NCI-H2196 treated with DMSO at 0.1 percent for 48 hours (cell line): ENCODE measurements at regions not wholly inside any gene's neighbourhood (a gene's known extent, or its start where the extent isn't known, plus 50 kb on each side); places are given as distances from the start of the nearest gene placed in this dataset.

ENCODE experiments used
- DNase-seq: peaks from one replicate; lab custom pipeline; 2025; ENCODE audit not compliant: unreplicated experiment; lab: John Stamatoyannopoulos, UW

DNA sequence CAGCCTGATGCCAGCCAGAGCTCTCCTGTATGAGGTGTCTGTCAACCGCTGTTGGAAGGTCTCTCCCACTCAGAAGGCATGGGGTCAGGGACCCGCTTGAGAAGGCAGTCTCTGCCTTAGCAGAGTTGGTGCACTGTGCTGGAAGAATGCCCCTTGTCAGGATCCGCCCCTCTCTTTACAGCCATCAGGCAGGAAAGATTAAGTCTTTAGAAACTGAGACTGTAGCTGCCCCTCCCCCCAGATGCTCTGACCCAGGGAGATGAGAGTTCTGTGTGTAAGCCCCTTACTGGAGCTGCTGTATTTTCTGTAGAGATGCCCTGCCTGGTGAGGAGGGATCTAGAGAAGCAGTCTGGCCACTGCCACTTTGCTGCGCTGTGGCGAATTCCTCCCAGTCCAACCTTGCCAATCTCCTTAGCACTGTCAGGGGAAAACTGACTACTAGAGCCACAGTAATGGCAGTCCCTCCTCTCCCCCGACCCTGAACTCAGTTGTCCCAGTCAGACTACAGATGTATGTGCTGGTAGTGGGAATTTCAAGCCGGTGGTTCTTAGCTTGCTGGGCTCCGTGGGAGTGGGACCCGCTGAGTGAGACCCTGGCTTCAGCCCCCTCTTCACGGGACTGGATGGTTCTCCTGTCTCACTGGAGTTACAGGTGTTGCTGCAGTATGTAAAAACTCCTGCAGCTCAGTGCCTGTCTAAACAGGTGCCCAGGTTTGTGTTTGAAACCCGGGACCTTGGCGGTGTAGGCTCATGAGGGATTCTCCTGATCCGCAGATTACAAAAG, 285.5 kb upstream of the ZWINT start:
- DNase-seq, result no peak

DNA sequence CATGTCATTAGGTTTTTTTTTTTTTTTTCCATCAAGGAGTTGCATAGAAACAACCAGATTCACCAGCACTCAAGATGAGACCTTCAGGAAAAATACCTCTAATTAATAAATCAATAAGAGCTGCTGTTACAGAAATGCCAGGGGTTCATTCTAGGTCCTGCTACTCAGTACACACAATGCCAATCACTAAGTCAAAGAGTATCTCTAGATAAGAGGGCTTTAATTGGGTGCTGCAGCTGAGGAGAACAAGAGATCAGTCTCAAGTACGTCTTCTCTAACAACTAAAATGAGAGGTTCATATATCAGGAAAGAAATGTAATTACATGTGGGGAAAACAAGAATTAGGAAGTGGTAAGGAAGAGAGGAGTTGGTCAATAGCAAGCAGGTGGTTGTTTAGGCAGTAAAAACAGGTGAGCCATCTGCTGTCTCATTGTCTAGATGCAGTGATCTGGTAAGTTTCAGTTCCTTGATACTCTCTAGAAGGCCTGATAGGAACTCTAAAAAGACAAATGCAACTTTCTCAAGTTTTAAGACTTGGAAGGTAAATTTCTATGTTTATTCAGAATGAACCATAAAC, 272.9 kb upstream of the ZWINT start:
- DNase-seq, result no peak

DNA sequence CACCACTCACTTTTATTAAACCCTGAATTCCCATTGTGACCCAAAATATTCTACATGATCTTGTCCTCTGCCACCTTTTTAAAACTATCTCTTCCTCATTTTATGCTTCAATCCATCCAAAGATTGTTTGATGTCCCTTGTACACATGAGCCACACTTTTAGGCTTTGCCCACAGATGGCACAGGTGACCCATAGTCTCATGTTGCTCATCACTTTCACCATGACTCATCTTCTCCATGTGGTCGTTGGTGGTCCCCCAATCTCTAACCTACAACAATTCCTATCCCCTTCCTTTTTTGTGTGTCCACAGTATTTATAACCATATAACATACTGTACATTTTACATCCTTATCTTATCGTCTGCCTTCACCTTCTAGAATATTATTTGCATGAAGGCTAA, 271.5 kb upstream of the ZWINT start:
- DNase-seq, result no peak

DNA sequence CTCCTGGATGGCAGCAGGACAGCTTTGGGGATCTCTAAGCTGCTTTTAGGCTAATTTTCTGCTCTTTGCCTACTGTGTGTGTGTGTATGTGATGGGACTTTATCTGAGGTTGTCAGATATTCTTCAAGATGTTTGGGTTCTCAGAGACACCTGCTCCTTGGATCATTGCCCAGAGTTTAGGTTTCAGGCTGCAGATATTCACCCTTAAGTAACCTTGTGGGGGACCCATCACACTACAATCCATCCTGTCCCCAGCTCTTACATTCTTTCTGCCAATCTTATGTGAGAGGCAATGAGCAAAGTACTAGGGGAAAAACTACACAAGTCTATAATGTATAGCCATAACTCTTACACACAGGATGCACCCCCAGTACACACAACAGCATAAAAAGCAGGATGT, 263.0 kb upstream of the ZWINT start:
- no peak for DNase-seq

DNA sequence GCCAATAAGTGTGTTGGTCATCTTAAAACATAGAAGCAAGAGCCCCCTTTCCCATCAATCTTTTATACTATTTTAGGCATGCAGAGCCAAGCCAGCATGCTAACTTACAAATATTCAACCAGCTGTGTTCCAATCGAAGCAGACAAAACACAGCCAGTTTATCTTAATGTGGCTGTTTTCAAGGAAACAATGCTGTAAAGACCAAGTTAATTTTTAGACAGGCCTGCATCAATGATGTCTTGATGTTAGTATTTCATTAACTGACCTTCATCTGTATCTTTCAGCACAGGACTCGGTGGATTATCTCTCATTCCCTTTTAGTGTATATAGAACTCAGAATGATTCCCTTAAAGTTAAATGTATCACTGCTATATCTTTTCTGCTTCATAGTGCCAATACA, 262.0 kb upstream of the ZWINT start:
- no peak for DNase-seq

DNA sequence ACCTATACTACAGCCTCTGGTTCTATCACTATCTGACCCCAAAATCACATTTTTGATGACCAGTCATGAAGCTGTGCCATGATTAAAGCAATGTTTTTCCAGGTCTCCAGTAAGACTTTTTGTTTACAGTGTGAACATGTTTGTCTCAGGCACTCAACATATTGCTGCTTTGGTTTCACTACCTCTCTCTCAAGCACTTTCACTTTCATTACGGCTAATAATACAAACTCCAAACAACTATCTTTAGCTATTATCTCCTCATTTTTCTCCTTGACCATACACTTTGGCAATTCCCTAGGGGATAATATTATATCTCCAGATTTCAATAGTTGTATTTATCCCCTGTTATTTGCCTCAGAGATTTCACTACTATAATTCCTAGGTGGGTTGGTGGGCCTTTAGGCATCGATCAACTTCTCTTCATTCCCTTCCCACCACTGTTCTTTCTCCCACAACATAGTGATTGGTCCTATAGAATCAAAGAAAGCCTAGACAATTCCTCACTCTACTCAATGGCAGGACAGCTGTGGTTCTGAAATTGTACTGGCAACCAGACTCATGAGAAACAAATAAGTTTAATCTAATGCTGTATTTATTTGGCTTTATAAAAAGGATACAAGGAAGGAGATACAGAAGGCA, 261.4 kb upstream of the ZWINT start:
- no peak for DNase-seq

DNA sequence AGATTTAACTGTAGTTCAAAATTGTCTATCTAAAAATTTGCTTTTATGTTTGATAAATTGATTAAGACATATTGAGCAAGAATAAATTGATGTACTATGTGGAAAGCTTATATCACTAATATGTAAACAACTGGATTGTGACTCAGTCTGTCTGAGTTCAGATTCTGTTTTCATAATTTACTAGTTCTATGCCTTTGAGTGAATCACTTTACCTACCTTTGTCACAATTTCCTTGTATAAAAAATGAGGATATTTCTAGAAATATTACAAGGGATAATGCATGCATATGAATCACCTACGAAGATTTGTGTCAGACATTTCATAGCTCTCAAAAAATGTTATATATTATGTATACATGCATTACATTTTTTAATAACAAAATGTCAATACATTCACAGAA, 245.1 kb upstream of the ZWINT start:
- DNase-seq, result no peak

DNA sequence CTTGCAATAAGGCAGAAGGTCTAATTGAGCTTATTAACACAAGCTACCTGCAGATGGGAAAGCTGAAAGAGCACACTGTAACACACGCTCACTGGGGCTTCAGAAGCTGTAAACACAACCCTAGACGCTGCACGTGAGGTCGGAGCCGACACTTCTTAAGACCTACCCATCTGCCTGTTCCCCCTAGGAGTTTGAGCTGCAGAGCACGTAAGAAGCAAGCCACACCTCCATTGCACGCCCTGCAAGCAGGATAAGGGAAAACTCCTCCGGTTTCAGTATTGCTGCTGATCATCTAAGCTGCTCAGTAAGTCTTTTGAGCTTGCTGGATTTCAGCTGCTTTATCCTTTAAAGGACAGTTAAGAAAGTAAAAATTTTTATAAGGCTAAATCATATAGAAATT, 244.0 kb upstream of the ZWINT start:
- no peak for DNase-seq

DNA sequence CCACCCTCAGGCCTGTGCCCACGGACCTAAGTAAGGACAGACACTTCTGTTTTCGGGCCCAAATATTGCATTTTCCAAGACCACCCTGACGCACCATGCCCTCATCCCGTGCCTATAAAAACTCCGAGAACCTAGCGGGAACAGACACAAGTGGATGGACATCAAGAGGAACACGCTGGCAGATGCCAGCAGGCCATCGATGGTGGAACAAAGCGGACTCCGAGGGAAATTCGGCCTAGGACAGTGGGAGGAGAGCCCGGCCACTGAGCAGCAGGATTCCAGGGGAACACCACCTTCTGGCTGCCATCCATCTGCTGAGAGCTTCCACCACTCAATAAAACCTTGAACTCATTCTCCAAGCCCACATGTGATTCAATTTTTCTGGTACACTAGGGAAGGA, 243.6 kb upstream of the ZWINT start:
- no peak for DNase-seq

DNA sequence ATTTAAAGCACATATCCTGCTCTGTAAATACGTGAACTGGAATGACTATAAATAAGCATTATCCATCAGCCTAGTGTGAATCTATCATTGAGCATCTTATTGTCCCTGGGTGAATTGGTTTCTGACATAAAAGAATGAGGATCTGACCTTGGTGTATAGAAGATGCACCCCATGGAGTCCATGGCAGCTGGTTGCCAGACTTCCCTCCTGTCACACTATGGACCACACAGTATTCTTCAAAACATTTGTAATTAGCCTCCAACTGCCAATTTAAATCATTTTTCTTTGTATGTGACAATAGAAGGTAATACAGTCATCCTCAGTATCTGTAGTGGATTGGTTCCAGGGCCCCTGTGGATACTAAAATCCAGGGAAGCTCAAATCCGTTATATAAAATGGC, 238.1 kb upstream of the ZWINT start:
- DNase-seq, result no peak

DNA sequence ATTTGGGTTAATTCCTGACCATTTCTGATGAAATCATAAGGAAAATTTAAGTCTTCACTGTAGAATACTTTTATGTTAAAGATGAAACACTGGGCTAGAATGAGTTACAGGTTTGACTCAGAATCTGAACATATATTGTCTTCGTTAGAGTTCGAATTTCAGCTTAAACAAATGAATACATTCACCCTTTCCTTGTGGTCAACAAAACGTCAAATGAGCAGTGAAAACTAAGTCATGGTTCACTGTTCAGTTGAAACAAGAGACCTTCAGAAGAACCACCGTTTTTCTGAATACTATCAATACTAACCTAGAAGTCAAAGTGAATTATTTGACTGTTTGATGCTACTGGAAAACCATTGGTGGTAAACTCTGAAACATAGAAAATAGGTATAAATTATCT, 235.2 kb upstream of the ZWINT start:
- DNase-seq, result no peak

DNA sequence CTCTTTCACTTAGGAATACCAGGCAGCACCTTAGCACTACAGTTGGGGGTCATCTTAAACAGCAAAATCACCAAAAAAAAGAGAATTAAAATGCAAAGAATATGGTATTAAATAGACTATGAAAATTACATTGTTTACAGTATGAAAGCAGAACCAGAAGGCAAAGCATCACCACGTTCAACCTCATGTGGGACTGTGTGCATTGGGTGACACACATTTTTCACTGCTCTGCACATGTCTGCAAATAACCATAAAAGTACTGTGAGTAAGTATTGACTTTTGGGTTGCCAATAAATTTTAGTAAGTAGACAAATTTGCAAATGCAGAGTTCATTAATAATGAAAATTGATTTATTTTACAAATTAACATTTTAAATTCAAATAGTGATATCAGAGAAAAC, 232.1 kb upstream of the ZWINT start:
- DNase-seq, result no peak

DNA sequence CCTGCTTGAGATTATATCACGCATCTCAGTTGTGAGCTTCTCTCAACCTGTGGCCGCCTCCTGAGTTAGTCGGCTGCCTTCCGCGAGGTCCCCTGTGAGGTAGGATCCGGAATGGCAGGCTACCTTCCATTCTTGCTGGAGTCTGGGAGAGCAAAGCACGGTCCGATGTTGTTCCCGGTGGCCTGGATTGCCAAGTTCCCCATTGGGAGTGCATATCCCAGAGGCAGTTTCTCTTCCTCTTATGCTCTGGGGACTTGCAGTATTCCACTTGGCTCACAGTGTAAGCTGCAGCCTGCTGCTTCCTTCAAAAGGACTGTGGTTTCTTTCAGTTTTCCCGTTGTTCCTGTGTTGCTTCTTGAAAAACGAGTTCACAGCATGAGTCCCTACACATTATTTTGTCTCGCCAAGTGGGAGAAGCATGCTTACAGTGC, 225.4 kb upstream of the ZWINT start:
- DNase-seq, result no peak

DNA sequence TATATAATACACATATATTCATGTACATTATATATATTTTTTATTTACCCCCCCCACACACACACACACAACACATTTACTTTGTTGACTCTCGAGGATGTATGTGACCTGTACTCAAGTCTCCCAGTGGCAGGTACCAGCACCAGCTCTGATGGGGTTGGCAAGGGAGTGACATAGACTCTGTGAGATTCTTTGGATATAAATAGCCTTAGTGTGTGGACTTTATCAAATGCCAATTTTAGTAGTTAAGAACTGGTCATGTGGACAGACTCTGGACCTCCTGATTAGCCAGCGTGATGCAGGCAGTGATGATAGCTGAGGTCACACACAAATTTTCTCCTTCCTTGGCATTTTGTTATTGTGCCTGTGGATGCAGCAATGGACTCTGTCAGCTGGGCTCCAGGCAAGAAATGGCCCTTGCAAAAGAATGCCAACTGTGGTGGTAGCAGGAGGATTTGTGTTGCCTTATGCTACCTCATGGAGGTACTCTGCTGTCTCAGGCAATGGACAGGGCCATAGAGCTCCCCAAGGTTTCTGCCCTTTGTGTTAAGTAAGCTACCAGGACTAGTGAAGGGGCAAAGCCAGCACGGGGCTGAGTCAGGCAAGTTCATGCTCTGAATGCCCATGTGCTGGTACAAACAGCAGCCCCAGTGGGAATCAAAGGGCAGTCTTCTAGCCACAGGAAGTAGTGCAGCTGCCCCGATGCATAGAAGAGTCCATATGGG, 224.6 kb upstream of the ZWINT start:
- DNase-seq, result no peak

DNA sequence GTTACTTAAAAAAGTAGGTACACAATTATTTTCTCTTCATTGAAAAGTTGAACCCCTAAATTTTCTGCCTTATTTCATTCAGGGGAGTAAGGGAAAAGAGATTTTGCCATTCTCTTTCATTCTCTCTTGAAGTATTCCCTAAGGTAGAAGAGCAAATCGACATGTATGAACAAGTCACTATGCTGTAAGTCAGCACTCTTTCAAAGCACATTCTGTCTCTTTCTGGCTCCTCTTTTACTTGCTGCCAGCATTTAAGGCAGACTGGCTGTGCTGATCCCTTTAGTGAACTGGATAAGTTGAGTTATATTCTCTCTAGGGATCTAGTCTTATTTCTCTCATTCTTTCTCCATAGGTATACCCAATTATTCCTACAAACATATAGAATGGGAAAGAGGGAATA, 222.3 kb upstream of the ZWINT start:
- DNase-seq, result no peak

DNA sequence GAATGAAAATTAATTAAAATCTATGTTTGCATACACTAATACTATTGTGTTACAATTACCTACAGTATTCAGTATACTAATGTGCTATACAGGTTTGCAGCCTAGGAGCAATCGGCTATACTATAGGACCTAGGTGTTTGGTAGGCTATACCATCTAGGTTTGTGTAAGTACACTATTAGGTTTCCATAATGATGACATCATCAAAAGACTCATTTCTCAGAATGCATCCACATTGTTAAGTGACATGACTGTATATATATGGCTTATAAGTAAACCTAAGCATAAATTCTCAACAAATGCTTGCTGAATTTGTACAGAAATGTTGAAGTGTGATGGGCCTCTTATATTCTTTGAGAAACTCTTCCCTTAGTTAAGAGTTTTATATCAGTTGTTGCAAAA, 206.5 kb upstream of the ZWINT start:
- DNase-seq, result no peak

DNA sequence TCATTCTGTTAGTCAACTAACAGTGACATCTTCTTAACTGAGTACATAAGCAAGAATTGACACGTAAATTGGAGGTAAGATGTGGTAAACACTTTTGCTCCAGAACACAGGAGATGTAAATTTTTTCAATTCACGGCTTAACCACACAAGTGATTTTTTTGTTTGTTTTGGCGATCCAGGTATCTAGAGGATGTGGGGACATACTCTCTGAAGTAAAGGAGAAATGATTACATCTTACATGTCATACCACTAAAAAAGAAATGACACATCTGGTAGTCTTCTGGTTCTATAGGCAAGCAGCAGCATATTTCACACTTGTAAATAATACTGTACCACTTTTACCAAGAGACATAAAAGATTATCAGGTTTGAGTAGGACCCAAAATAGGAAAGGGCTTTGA, 200.3 kb upstream of the ZWINT start:
- no peak for DNase-seq

DNA sequence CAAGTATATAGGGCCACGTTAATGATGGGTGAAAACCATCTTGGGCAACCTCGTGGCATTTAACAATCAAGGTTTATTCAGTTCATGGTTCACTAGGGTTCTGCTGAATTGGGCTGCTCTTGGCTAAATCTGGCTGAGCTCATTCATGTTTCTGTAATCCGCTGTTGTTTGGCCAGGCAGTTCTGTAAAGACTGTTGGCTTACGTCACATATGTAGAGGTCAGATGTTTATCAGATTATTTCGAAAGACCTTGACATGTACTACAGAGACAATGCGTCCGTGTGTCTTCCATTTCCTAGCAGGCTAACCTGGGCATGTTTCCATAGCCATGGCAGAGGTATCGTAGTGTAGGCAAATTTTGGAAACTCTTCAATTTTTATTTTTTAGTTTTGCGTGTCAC, 190.0 kb upstream of the ZWINT start:
- DNase-seq, result no peak

DNA sequence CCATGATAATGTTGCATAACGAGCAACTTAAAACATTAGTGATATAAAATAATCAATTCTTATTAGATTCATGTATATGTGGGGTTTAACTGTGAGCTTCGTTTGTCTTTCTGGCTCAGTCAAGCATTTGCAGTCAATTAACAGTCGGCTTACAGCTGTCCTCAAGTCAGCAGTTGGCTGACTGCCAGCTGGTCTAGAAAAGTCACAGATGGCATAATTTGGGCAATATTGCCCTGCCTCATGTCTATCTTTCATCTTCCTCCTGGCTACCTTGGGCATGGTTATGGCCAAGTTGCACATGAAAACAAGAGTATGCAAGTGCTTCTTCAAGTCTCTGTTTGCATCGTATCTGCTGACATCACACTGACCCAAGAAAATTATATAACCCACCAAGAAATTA, 186.1 kb upstream of the ZWINT start:
- DNase-seq, result no peak

DNA sequence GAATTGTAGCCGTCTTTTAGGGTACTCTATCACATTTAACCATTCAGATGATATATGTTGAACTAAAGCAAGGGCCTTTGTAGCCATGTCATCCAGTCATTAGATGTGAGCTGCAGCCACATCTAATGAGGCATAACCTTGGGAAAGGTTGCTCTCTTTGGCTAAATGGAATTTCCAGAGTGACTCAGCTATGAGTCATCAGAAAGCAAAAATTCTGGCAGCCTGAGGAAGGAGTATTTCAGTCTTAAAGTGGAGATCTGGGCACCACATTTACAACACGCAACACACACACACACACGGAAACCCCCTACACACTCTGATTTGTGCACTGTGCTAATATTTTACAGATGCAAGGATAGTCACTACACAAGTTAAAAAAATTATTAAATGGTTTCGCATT, 176.9 kb upstream of the ZWINT start:
- no peak for DNase-seq

DNA sequence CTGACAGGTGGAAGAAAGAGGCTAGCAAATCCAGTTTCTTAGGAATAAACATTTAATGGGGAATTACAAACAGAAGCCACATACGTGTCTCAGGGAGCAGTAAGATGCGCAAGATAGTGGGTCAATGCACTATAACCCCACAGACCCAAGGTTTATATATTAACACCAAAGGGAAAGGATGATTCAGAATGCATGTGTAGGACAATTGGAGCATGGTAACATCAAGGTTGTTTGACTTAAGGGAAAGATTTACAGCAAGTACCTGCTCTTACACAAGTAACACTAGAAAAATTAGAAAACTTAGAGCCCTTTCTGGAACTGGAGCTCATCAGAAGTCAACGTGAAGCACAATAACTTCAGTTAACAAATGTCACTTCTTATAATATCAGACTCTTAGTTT, 161.1 kb upstream of the ZWINT start:
- no peak for DNase-seq

DNA sequence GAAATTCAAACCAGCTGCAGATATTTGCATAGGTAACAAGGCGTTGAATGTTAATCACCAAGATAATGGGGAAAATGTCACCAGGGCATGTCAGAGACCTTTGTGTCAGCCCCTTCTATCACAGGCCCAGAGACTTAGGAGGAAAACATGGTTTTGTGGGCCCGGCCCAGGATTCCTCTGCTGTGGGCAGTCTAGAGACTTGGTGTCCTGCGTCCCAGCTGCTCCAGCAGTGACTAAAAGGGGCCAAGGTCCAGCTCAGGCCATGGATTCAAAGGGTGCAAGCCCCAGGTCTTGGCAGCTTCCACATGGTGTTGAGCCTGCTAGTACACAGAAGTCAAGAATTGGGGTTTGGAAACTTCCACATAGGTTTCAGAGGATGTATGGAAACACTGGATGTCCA, 147.5 kb upstream of the ZWINT start:
- no peak for DNase-seq
